AG04450 (cell line): ENCODE measurements at regions not wholly inside any gene's neighbourhood (a gene's known extent, or its start where the extent isn't known, plus 50 kb on each side); places are given as distances from the start of the nearest gene placed in this dataset.

Experiments
- CTCF ChIA-PET: fragments of 300-600, 350-600 bp; formaldehyde crosslinking; extraction: SDS; loops from one replicate; lab custom pipeline; 2022; ENCODE audit warnings: antibody characterized with exemption, inconsistent platforms; lab: Charles Lee
- POLR2A ChIA-PET: fragments of 350-600 bp; formaldehyde crosslinking; extraction: SDS; loops from one replicate; lab custom pipeline; 2021; ENCODE audit warnings: antibody characterized with exemption, inconsistent platforms; lab: Yijun Ruan, JAX
- DNase-seq: peaks from one replicate; pipeline ENCODE4 v3.0.0-alpha.2; 2011; ENCODE audit warnings: low read depth, low spot score
- H3K27ac ChIP-seq: one replicate; pipeline ENCODE4 v1.5.1; 2012; ENCODE audit warnings: low read depth, low read length, control low read depth
- H3K27me3 ChIP-seq: one replicate; pipeline ENCODE4 v1.6.0; 2012; ENCODE audit warnings: low read length; ENCODE audit not compliant: control insufficient read depth, insufficient read depth
- H3K4me3 ChIP-seq: 2 replicates; pipeline ENCODE4 v1.5.1; 2011; ENCODE audit warnings: mild to moderate bottlenecking, low read depth, low read length, control low read depth
- H3K9me3 ChIP-seq: 2 replicates; pipeline ENCODE4 v1.5.1; 2012; ENCODE audit warnings: low read length; ENCODE audit not compliant: control insufficient read depth, insufficient read depth
- TF ChIP-seq, protein P1 (sequence below): IDR thresholded peaks from 2 replicates; pipeline ENCODE4 v1.5.1; 2011; ENCODE audit warnings: low read depth, low read length, control low read depth, inconsistent platforms

DNA sequence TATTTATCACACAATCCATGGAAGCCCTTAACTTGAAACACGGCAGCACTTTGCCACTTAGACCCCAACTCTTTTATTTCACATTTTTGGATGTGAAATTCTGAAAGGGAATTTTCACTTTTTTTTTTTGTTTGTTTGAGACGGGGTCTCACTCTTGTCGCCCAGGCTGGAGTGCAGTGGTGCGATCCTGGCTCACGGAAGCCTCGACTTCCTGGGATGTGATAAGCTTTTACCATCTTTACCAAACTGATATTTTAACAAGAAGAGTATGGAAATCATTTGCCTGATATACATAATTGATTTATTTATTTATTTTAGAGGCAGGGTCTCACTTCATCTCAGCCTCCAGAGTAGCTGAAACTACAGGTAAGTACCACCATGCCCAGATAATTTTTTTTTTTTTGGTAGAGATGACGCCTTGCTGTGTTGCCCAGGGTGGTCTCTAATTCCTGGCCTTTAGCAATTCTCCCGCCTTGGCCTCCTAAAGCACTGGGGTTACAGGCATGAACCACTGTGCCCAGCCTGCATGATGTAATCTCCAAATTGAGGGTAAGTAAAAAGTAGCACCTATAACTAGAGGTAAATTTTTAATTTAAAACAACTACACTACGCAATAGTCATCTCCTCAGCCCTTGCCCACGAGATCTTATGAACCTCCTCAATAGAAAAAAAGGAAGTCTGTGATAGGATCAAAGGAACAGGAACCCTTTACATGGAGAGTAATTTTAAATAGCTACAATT, 180.7 kb upstream of the KLF14 start:
- no peaks in the 10 kb centered on the region for H3K9me3 ChIP-seq
- H3K27ac ChIP-seq, result peak overlapping the region; percentile 97
- ChIA-PET CTCF (interaction anchor here (0.8 to 2.2 kb wide), 4 partner anchors 18 to 154 kb away, joined by 3 to 18 read pairs (median 9); no protein-coding TSS in a partner anchor), POLR2A (interaction anchor here (0.6 to 1.3 kb wide), 5 partner anchors 14 to 525 kb away, joined by 3 to 6 read pairs (median 4); no protein-coding TSS in a partner anchor)
- DNase-seq, result no peak
- H3K4me3 ChIP-seq, result peak overlapping the region; percentile 59; the same call in 1 of the 2 replicates
- no peaks in the 10 kb centered on the region for H3K27me3 ChIP-seq
- TF ChIP-seq, protein P1, sequence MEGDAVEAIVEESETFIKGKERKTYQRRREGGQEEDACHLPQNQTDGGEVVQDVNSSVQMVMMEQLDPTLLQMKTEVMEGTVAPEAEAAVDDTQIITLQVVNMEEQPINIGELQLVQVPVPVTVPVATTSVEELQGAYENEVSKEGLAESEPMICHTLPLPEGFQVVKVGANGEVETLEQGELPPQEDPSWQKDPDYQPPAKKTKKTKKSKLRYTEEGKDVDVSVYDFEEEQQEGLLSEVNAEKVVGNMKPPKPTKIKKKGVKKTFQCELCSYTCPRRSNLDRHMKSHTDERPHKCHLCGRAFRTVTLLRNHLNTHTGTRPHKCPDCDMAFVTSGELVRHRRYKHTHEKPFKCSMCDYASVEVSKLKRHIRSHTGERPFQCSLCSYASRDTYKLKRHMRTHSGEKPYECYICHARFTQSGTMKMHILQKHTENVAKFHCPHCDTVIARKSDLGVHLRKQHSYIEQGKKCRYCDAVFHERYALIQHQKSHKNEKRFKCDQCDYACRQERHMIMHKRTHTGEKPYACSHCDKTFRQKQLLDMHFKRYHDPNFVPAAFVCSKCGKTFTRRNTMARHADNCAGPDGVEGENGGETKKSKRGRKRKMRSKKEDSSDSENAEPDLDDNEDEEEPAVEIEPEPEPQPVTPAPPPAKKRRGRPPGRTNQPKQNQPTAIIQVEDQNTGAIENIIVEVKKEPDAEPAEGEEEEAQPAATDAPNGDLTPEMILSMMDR, result no peak

DNA sequence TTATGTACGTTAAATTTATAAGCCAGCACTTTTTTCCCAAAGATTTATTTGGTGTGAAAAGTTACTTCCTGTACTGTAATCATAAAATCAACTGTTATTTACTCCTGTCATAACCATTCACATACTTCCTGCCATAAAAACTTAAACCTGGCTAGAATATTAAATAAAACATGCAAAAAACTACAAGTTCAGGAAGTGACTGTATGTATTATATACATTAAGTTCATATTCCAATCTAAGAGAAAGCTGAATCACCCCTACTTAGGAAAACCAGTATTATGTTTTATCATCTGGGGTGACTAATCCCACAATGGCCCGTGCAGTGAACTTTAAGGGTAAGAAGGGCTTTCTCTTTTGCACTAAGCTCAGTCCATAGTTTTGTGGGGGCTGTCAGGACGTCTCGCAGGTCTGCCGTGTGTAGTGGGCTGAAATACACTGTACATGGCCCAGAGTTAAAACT, 183.7 kb upstream of the KLF14 start:
- Histone ChIP-seq H3K4me3 (no peak overlapping the region; the same call in 1 of the 2 replicates), H3K9me3 (no peaks in the 10 kb centered on the region), H3K27ac (peak overlapping the region; percentile 77), H3K27me3 (no peaks in the 10 kb centered on the region)
- POLR2A ChIA-PET, result interaction anchor here (0.6 to 1.4 kb wide), 6 partner anchors 9 to 43 kb away, joined by 3 to 7 read pairs (median 4); no protein-coding TSS in a partner anchor
- no peak for DNase-seq
- TF ChIP-seq, protein P1, result no peak
- CTCF ChIA-PET, result interaction anchor here (1.0 kb wide), 1 partner anchor 64 kb away, joined by 3 read pairs; no protein-coding TSS in a partner anchor

DNA sequence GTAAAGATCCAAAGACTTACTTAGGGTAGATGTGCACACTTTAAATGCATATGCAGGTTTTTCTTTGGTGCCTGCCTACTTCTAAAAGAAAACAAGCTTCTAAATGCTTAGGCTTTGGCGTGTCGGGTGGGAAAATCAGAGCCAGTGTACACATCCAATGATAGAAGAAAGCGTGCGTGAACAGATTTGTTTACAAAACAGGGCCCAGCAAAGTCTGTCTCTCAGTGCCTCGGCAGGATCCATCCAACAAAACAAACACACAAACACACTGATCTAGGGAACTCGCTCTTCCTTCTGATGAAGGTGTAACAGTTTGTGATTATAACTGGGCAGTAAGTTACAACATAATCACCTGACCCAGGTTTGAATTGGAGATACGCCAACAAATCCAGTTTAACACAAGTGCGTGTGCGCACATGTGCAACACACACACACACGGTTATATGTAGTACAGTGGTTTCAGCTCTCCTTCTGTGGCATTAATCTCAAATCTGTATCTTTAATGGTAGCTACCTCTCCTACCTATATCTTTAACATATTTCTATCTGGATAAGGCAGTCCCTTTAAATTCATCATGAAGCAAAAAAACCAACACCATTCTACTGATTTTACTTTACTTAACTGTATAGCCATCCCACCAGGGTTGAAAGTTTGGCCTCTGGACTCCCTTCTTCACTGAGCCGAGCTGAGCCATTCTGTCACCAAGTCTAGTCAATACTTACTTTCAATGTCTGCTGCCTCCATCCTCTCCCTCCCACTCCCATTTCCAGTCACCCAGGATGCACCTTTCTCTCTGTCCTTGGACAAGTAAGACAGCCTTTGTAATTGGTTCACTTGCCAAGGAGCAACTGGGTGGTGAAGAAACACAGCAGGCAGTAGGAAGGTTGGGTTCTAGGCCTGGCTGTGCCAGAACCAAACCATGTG, 184.4 kb upstream of the KLF14 start:
- no peaks in the 10 kb centered on the region for H3K9me3 ChIP-seq
- TF ChIP-seq, protein P1, result no peak
- H3K27ac ChIP-seq, result peak overlapping the region; percentile 77
- CTCF ChIA-PET, result interaction anchor here (1.0 kb wide), 1 partner anchor 63 kb away, joined by 3 read pairs; no protein-coding TSS in a partner anchor
- H3K27me3 ChIP-seq, result no peaks in the 10 kb centered on the region
- H3K4me3 ChIP-seq, result no peak overlapping the region; the same call in 1 of the 2 replicates
- POLR2A ChIA-PET, result interaction anchor here (0.6 to 1.4 kb wide), 6 partner anchors 9 to 42 kb away, joined by 3 to 7 read pairs (median 4); no protein-coding TSS in a partner anchor
- DNase-seq, result no peak

DNA sequence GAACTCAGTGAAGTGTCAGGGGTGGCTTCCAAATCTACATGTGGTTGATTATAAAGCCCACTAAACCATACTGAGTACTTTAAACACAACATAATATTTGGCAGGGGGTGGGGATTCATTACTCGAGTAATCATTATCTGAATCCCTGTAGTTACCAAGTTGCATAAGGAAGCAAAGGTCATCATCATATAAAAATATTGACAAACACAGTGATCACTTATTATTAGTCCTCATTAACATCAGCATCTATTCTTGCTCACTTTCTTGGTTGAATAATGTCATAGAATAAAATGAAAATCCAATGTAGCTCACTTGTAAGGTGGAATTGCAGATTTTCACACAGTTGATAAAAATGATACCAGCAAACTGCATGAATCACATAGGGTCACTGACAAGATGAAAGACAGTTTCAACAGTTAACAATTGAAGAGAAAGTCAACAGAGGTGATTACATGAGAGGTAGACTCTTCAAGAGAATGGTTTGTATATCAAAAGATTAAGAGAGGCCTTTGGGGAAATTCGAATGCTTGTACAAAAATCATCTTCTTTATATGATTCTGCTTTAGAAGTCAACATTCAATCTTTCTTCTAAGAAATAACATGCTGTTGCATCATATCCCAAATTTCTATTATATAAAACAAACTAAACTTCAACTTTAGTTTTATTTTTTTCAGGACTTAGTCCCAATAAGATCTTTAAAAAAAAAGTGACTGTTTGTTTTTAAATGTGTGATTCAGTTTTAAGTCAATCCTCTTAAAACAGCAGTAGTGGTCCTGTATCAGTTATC, 185.5 kb upstream of the KLF14 start:
- TF ChIP-seq, protein P1, result no peak
- no peaks in the 10 kb centered on the region for H3K9me3 ChIP-seq
- CTCF ChIA-PET, result no interaction called here
- DNase-seq, result no peak
- no peaks in the 10 kb centered on the region for H3K27me3 ChIP-seq
- POLR2A ChIA-PET, result interaction anchor here (0.6 kb wide), 2 partner anchors 43 to 473 kb away, joined by 4 to 5 read pairs; no protein-coding TSS in a partner anchor
- no peak overlapping the region for H3K4me3 ChIP-seq
- no peak overlapping the region for H3K27ac ChIP-seq
